Hematopoietic multipotent progenitor cell treated with erythropoietin and hydrocortisone succinate and interleukin-3 and kit ligand, for 8 days (in vitro differentiated cells): ENCODE measurements at regions not wholly inside any gene's neighbourhood (a gene's known extent, or its start where the extent isn't known, plus 50 kb on each side); places are given as distances from the start of the nearest gene placed in this dataset.

Source experiments
- DNase-seq: peaks from one replicate; pipeline ENCODE4 v3.0.0-alpha.2; 2015

- no peak for DNase-seq
These were observed 91.5 kb upstream of the BEND6 start for GRCh38 chr6:56863366-56863765.

GRCh38 chr6:56862415-56863175, 92.3 kb upstream of the BEND6 start:
- no peak for DNase-seq

- DNase-seq: no peak
These were observed 94.4 kb upstream of the BEND6 start for GRCh38 chr6:56860475-56860874.

GRCh38 chr6:56856036-56856580, 98.8 kb upstream of the BEND6 start:
- DNase-seq: peak; percentile 62

GRCh38 chr6:56854086-56854485, 100.8 kb upstream of the BEND6 start:
- no peak for DNase-seq

- DNase-seq: peak; percentile 22
These were observed 101.4 kb upstream of the BEND6 start for GRCh38 chr6:56853541-56853940.

- DNase-seq: no peak
These were observed 102.5 kb upstream of the BEND6 start for GRCh38 chr6:56852260-56853010.

GRCh38 chr6:56851541-56852259, 103.2 kb upstream of the BEND6 start:
- DNase-seq: peak; percentile 75

GRCh38 chr6:56851074-56851473, 103.8 kb upstream of the BEND6 start:
- DNase-seq: no peak

GRCh38 chr6:56850626-56851025, 104.3 kb upstream of the BEND6 start:
- DNase-seq: no peak

- no peak for DNase-seq
These were observed 105.0 kb upstream of the BEND6 start for GRCh38 chr6:56849896-56850295.

- DNase-seq: no peak
These were observed 106.8 kb upstream of the BEND6 start for GRCh38 chr6:56848105-56848504.

GRCh38 chr6:56845032-56845431, 109.9 kb upstream of the BEND6 start:
- DNase-seq: no peak

- peak; percentile 75 for DNase-seq
These were observed 111.2 kb upstream of the BEND6 start for GRCh38 chr6:56843476-56844349.

GRCh38 chr6:56842686-56843475, 112.0 kb upstream of the BEND6 start:
- no peak for DNase-seq

- no peak for DNase-seq
These were observed 113.2 kb upstream of the BEND6 start for GRCh38 chr6:56841751-56842150.

GRCh38 chr6:56841381-56841749, 113.5 kb upstream of the BEND6 start:
- no peak for DNase-seq

- DNase-seq: peak; percentile 2
These were observed 114.2 kb upstream of the BEND6 start for GRCh38 chr6:56840467-56841380.

- DNase-seq: no peak
These were observed 115.2 kb upstream of the BEND6 start for GRCh38 chr6:56839533-56840183.

GRCh38 chr6:56838965-56839364, 115.9 kb upstream of the BEND6 start:
- DNase-seq: no peak
